ENCODE measurements at regions not wholly inside any gene's neighbourhood (a gene's known extent, or its start where the extent isn't known, plus 50 kb on each side); places are given as distances from the start of the nearest gene placed in this dataset.

DNA sequence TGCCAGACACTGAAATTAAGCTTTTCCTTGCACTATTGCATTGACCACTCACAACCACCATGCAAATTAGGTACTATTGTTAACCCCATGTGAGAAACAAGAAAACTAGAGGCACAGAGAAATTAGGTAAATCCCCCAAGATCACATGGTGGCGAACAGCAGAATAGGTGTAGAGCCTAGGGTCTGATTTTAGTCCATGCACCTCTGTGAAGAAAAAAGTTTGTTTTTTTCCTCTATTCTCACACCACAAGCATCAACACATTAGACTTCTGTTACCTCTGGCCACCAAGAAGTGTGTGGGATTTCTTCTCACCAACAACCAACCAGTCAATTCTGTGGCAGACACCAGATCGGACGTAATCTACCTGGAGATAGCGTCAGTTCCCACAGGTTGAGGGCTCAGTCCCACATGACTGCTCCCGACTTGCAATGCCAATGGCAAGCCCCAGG, 391.9 kb downstream of the COG6 start (continued):
- TF ChIP-seq, protein P1, sequence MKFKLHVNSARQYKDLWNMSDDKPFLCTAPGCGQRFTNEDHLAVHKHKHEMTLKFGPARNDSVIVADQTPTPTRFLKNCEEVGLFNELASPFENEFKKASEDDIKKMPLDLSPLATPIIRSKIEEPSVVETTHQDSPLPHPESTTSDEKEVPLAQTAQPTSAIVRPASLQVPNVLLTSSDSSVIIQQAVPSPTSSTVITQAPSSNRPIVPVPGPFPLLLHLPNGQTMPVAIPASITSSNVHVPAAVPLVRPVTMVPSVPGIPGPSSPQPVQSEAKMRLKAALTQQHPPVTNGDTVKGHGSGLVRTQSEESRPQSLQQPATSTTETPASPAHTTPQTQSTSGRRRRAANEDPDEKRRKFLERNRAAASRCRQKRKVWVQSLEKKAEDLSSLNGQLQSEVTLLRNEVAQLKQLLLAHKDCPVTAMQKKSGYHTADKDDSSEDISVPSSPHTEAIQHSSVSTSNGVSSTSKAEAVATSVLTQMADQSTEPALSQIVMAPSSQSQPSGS (IDR thresholded peaks at IDR 0.05; ENCODE audit: low read length) = peak; percentile 96
- TF ChIP-seq, protein P2, sequence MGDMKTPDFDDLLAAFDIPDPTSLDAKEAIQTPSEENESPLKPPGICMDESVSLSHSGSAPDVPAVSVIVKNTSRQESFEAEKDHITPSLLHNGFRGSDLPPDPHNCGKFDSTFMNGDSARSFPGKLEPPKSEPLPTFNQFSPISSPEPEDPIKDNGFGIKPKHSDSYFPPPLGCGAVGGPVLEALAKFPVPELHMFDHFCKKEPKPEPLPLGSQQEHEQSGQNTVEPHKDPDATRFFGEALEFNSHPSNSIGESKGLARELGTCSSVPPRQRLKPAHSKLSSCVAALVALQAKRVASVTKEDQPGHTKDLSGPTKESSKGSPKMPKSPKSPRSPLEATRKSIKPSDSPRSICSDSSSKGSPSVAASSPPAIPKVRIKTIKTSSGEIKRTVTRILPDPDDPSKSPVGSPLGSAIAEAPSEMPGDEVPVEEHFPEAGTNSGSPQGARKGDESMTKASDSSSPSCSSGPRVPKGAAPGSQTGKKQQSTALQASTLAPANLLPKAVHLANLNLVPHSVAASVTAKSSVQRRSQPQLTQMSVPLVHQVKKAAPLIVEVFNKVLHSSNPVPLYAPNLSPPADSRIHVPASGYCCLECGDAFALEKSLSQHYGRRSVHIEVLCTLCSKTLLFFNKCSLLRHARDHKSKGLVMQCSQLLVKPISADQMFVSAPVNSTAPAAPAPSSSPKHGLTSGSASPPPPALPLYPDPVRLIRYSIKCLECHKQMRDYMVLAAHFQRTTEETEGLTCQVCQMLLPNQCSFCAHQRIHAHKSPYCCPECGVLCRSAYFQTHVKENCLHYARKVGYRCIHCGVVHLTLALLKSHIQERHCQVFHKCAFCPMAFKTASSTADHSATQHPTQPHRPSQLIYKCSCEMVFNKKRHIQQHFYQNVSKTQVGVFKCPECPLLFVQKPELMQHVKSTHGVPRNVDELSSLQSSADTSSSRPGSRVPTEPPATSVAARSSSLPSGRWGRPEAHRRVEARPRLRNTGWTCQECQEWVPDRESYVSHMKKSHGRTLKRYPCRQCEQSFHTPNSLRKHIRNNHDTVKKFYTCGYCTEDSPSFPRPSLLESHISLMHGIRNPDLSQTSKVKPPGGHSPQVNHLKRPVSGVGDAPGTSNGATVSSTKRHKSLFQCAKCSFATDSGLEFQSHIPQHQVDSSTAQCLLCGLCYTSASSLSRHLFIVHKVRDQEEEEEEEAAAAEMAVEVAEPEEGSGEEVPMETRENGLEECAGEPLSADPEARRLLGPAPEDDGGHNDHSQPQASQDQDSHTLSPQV (IDR thresholded peaks at IDR 0.05) = no peak
- TF ChIP-seq MEF2A (IDR thresholded peaks at IDR 0.05; ENCODE audit: insufficient read depth, low read depth, low read length) (0 out of 2 replicates have a peak, but pooled peaks have one; percentile 35), TCF3 (IDR thresholded peaks at IDR 0.05; ENCODE audit: borderline replicate concordance, insufficient read depth, low read depth, low read length) (no peak), MYC (IDR thresholded peaks at IDR 0.05; ENCODE audit: insufficient read depth, insufficient read length, insufficient replicate concordance, low read length, severe bottlenecking) (no peak), MTA2 (IDR thresholded peaks at IDR 0.05; ENCODE audit: low read depth) (peak; percentile 68), CBX3 (IDR thresholded peaks at IDR 0.05; ENCODE audit: borderline replicate concordance, low read depth) (no peak), SMC3 (IDR thresholded peaks at IDR 0.05; ENCODE audit: borderline replicate concordance, low read length) (peak; percentile 12; the same call in 1 of the 2 replicates), POLR2A (IDR thresholded peaks at IDR 0.05; ENCODE audit: low read depth, low read length) (no peak), NFXL1 (IDR thresholded peaks at IDR 0.05; ENCODE audit: borderline replicate concordance) (no peak), SPI1 (IDR thresholded peaks at IDR 0.05; ENCODE audit: borderline replicate concordance, insufficient read depth, low read depth, low read length) (no peak), RFX5 (IDR thresholded peaks at IDR 0.05; ENCODE audit: low read depth, low read length) (peak; percentile 87), CBFB (IDR thresholded peaks at IDR 0.05; ENCODE audit: low read depth) (no peak), RAD51 (IDR thresholded peaks at IDR 0.05) (peak; percentile 90), TCF12 (IDR thresholded peaks at IDR 0.05; ENCODE audit: low read depth, low read length) (peak; percentile 57; the same call in 1 of the 2 replicates), RB1 (IDR thresholded peaks at IDR 0.05; ENCODE audit: borderline replicate concordance) (no peak), GATAD2B (conservative IDR thresholded peaks at IDR 0.05; ENCODE audit: low read depth) (peak; percentile 93), SREBF1 (IDR thresholded peaks at IDR 0.05; ENCODE audit: low read length) (no peak), ZNF384 (IDR thresholded peaks at IDR 0.05; ENCODE audit: borderline replicate concordance, low read depth, low read length) (peak; percentile 67)
- TF ChIP-seq, protein P3, sequence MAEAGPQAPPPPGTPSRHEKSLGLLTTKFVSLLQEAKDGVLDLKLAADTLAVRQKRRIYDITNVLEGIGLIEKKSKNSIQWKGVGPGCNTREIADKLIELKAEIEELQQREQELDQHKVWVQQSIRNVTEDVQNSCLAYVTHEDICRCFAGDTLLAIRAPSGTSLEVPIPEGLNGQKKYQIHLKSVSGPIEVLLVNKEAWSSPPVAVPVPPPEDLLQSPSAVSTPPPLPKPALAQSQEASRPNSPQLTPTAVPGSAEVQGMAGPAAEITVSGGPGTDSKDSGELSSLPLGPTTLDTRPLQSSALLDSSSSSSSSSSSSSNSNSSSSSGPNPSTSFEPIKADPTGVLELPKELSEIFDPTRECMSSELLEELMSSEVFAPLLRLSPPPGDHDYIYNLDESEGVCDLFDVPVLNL (IDR thresholded peaks at IDR 0.05; ENCODE audit: low read depth, low read length) = no peak
- TF ChIP-seq, protein P4, sequence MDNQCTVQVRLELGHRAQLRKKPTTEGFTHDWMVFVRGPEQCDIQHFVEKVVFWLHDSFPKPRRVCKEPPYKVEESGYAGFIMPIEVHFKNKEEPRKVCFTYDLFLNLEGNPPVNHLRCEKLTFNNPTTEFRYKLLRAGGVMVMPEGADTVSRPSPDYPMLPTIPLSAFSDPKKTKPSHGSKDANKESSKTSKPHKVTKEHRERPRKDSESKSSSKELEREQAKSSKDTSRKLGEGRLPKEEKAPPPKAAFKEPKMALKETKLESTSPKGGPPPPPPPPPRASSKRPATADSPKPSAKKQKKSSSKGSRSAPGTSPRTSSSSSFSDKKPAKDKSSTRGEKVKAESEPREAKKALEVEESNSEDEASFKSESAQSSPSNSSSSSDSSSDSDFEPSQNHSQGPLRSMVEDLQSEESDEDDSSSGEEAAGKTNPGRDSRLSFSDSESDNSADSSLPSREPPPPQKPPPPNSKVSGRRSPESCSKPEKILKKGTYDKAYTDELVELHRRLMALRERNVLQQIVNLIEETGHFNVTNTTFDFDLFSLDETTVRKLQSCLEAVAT (IDR thresholded peaks at IDR 0.05) = 0 out of 2 replicates have a peak, but pooled peaks have one; percentile 41
